Lower lobe of right lung (tissue), 2 donors: ENCODE measurements at regions not wholly inside any gene's neighbourhood (a gene's known extent, or its start where the extent isn't known, plus 50 kb on each side); places are given as distances from the start of the nearest gene placed in this dataset.

ENCODE experiments used
- ATAC-seq, 2 donors: fragments of 200-7000 bp; cut with Tn5 transposase; one replicate each; pipeline ENCODE4 v1.9.1; 2020 to 2022; ENCODE audit warnings: mild to moderate bottlenecking in 2 of 2, moderate library complexity in 2 of 2
- DNase-seq: peaks from one replicate; pipeline ENCODE4 v3.0.0-alpha.2; 2020
- H3K27ac ChIP-seq: fragments of 200-600 bp; one replicate; pipeline ENCODE4 v1.8.0; 2022
- H3K27me3 ChIP-seq: fragments of 200-600 bp; one replicate; pipeline ENCODE4 v1.8.0; 2022; ENCODE audit warnings: low read depth
- H3K36me3 ChIP-seq: fragments of 200-600 bp; one replicate; pipeline ENCODE4 v1.8.0; 2022; ENCODE audit warnings: mild to moderate bottlenecking
- H3K4me1 ChIP-seq: fragments of 200-600 bp; one replicate; pipeline ENCODE4 v1.8.0; 2022
- H3K4me3 ChIP-seq: fragments of 200-600 bp; one replicate; pipeline ENCODE4 v1.8.0; 2022; ENCODE audit warnings: mild to moderate bottlenecking
- H3K9me3 ChIP-seq: fragments of 200-600 bp; one replicate; pipeline ENCODE4 v1.8.0; 2022
- CTCF ChIP-seq: fragments of 200-600 bp; IDR thresholded peaks from one replicate; pipeline ENCODE4 v1.8.0; 2022; ENCODE audit warnings: antibody characterized with exemption, mild to moderate bottlenecking
- intact Hi-C: fragments of 100-400 bp; cut with DNase I; formaldehyde crosslinking; loops from one replicate; pipeline ENCODE4 v1.11.0; 2022
- donor health status: DM: no; HTN: yes; CAD: no; lungs with severe emphysema.

GRCh38 chr6:99066044-99066443 lies 118.3 kb upstream of the FBXL4 start:
- DNase-seq (no peak), ATAC-seq (no peak)
- Histone ChIP-seq H3K27ac (no peak overlapping the region), H3K9me3 (no peaks in the 10 kb centered on the region), H3K4me1 (no peaks in the 10 kb centered on the region), H3K27me3 (no peaks in the 10 kb centered on the region), H3K4me3 (no peak overlapping the region), H3K36me3 (no peaks in the 10 kb centered on the region)
- TF ChIP-seq CTCF = no peak
- intact Hi-C loops = no loop called here

- intact Hi-C loops = no loop called here
Measured at GRCh38 chr6:99064834-99065233, 117.1 kb upstream of the FBXL4 start.

GRCh38 chr6:99036672-99037071 lies 88.9 kb upstream of the FBXL4 start:
- ATAC-seq (no peak), DNase-seq (no peak)
- no peaks in the 10 kb centered on the region for H3K27me3 ChIP-seq
- H3K4me1 ChIP-seq = no peaks in the 10 kb centered on the region
- H3K4me3 ChIP-seq = no peak overlapping the region
- no peaks in the 10 kb centered on the region for H3K9me3 ChIP-seq
- H3K36me3 ChIP-seq = no peaks in the 10 kb centered on the region
- no peak overlapping the region for H3K27ac ChIP-seq
- intact Hi-C loops = no loop called here
- no peak for TF ChIP-seq CTCF

More at GRCh38 chr6:99064834-99065233, 117.1 kb upstream of the FBXL4 start:
- Histone ChIP-seq H3K4me1 (no peaks in the 10 kb centered on the region), H3K4me3 (no peak overlapping the region), H3K27me3 (no peaks in the 10 kb centered on the region), H3K36me3 (no peaks in the 10 kb centered on the region), H3K27ac (no peak overlapping the region), H3K9me3 (no peaks in the 10 kb centered on the region)
- DNase-seq (no peak), ATAC-seq (no peak)
- TF ChIP-seq CTCF = no peak

- no peak for DNase-seq
- no peak overlapping the region for H3K4me3 ChIP-seq
- H3K27ac ChIP-seq = no peak overlapping the region
- H3K27me3 ChIP-seq = no peaks in the 10 kb centered on the region
- no peak for TF ChIP-seq CTCF
- no peaks in the 10 kb centered on the region for H3K4me1 ChIP-seq
- H3K36me3 ChIP-seq = no peaks in the 10 kb centered on the region
- intact Hi-C loops = no loop called here
- no peak for ATAC-seq
- H3K9me3 ChIP-seq = no peaks in the 10 kb centered on the region
Measured at GRCh38 chr6:99032396-99032795, 84.7 kb upstream of the FBXL4 start.

- no peak overlapping the region for H3K27ac ChIP-seq
- no peak overlapping the region for H3K4me3 ChIP-seq
- H3K4me1 ChIP-seq = no peaks in the 10 kb centered on the region
- no peaks in the 10 kb centered on the region for H3K27me3 ChIP-seq
- ATAC-seq (no peak), DNase-seq (no peak)
- H3K36me3 ChIP-seq = no peaks in the 10 kb centered on the region
- TF ChIP-seq CTCF = no peak
- intact Hi-C loops = no loop called here
- no peaks in the 10 kb centered on the region for H3K9me3 ChIP-seq
Measured at GRCh38 chr6:99031957-99032356, 84.2 kb upstream of the FBXL4 start.

GRCh38 chr6:99030915-99031314 lies 83.2 kb upstream of the FBXL4 start:
- Histone ChIP-seq H3K27ac (no peak overlapping the region), H3K36me3 (no peaks in the 10 kb centered on the region), H3K4me3 (no peak overlapping the region), H3K9me3 (no peaks in the 10 kb centered on the region), H3K4me1 (no peaks in the 10 kb centered on the region), H3K27me3 (no peaks in the 10 kb centered on the region)
- ATAC-seq (no peak), DNase-seq (no peak)
- no peak for TF ChIP-seq CTCF
- intact Hi-C loops = no loop called here
